ACC112 (cell line): ENCODE measurements at regions not wholly inside any gene's neighbourhood (a gene's known extent, or its start where the extent isn't known, plus 50 kb on each side); places are given as distances from the start of the nearest gene placed in this dataset.

Experiments
- H2AFZ ChIP-seq: fragments of 200-600 bp; sonication (generic); one replicate; pipeline ENCODE4 v1.6.0; 2017; ENCODE audit warnings: antibody characterized with exemption, low read length; ENCODE audit not compliant: unreplicated experiment
- H3K27ac ChIP-seq: fragments of 200-600 bp; sonication (generic); 2 replicates; pipeline ENCODE4 v1.5.1; 2014; ENCODE audit warnings: low read depth, mild to moderate bottlenecking, antibody characterized with exemption, low read length, moderate library complexity
- H3K27me3 ChIP-seq: fragments of 200-600 bp; sonication (generic); 2 replicates; pipeline ENCODE4 v1.6.1; 2014; ENCODE audit warnings: mild to moderate bottlenecking, antibody characterized with exemption, low read length, moderate library complexity, mixed read lengths; ENCODE audit not compliant: insufficient read depth
- H3K36me3 ChIP-seq: fragments of 200-600 bp; sonication (generic); 2 replicates; pipeline ENCODE4 v1.6.1; 2016; ENCODE audit warnings: mild to moderate bottlenecking, antibody characterized with exemption, low read length, moderate library complexity, mixed read lengths; ENCODE audit not compliant: insufficient read depth
- H3K4me1 ChIP-seq: fragments of 200-600 bp; sonication (generic); one replicate; pipeline ENCODE4 v1.6.1; 2016; ENCODE audit warnings: low read length, mixed read lengths; ENCODE audit not compliant: insufficient read depth, unreplicated experiment, control insufficient read depth
- H3K4me3 ChIP-seq: fragments of 200-600 bp; sonication (generic); 2 replicates; pipeline ENCODE4 v1.5.1; 2014; ENCODE audit warnings: mild to moderate bottlenecking, low read depth, low read length
- H3K79me2 ChIP-seq: fragments of 200-600 bp; sonication (generic); one replicate; pipeline ENCODE4 v1.6.0; 2016; ENCODE audit warnings: low read length; ENCODE audit not compliant: control insufficient read depth, unreplicated experiment, insufficient read depth

DNA sequence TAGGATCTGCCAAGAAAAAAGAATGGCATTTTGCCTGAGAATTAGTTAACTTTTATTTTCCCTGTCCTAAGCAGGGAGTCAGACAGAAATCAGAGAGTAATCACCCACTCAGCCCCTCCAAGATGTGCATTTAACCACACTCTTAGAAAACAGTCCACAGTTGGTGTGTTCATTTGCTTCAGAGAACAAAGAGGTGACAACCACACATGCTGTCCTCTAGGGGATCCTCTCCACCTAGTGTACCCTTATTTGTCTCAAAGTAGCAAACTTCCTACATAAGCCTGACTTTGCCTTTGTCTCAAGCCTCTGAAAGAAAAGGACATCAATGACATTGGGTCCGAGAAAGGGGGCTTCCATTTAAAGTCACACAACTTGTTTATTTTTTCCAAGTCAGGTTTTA, 107.0 kb upstream of the RFC3 start:
- Histone ChIP-seq H2AFZ (no peak overlapping the region), H3K4me3 (no peak overlapping the region), H3K79me2 (no peaks in the 10 kb centered on the region), H3K36me3 (no peaks in the 10 kb centered on the region), H3K27me3 (no peaks in the 10 kb centered on the region), H3K4me1 (no peaks in the 10 kb centered on the region), H3K27ac (no peak overlapping the region)

- H3K27me3 ChIP-seq = no peaks in the 10 kb centered on the region
- no peak overlapping the region for H3K4me3 ChIP-seq
- no peak overlapping the region for H3K27ac ChIP-seq
- H3K36me3 ChIP-seq = no peaks in the 10 kb centered on the region
- H3K79me2 ChIP-seq = no peaks in the 10 kb centered on the region
- H2AFZ ChIP-seq = peak overlapping the region; percentile 29
- no peaks in the 10 kb centered on the region for H3K4me1 ChIP-seq
Observed at GRCh38 chr13:33711436-33711835, 106.5 kb upstream of the RFC3 start.

DNA sequence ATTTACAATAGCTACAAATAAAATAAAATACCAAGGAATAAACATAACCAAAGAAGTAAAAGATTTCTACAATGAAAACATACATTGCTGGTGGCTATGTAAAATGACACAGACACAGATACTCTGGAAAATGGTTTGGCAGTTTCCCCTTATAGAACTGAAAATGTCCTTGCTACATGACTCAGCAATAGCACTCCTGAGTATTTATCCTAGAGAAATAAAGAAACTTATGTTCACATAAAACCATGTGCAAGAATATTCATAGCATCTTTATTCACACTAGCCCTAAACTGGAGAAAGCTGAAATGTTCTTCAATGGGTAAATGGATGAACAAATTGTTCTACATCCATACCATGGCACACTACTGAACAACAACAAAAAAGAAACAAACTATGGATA, 100.2 kb upstream of the RFC3 start:
- H3K79me2 ChIP-seq = no peaks in the 10 kb centered on the region
- H2AFZ ChIP-seq = no peak overlapping the region
- H3K27me3 ChIP-seq = no peaks in the 10 kb centered on the region
- H3K4me1 ChIP-seq = peaks cover 14% of the 10 kb centered on the region
- H3K36me3 ChIP-seq = no peaks in the 10 kb centered on the region
- no peak overlapping the region for H3K27ac ChIP-seq
- H3K4me3 ChIP-seq = no peak overlapping the region

- peaks cover 24% of the 10 kb centered on the region for H3K4me1 ChIP-seq
- H3K4me3 ChIP-seq = peak overlapping the region; percentile 67; the same call in 1 of the 2 replicates
- H3K27ac ChIP-seq = peak overlapping the region; percentile 68
- H3K79me2 ChIP-seq = no peaks in the 10 kb centered on the region
- no peaks in the 10 kb centered on the region for H3K27me3 ChIP-seq
- no peaks in the 10 kb centered on the region for H3K36me3 ChIP-seq
- H2AFZ ChIP-seq = peak overlapping the region; percentile 72
Observed at GRCh38 chr13:33721724-33722123, 96.2 kb upstream of the RFC3 start.

DNA sequence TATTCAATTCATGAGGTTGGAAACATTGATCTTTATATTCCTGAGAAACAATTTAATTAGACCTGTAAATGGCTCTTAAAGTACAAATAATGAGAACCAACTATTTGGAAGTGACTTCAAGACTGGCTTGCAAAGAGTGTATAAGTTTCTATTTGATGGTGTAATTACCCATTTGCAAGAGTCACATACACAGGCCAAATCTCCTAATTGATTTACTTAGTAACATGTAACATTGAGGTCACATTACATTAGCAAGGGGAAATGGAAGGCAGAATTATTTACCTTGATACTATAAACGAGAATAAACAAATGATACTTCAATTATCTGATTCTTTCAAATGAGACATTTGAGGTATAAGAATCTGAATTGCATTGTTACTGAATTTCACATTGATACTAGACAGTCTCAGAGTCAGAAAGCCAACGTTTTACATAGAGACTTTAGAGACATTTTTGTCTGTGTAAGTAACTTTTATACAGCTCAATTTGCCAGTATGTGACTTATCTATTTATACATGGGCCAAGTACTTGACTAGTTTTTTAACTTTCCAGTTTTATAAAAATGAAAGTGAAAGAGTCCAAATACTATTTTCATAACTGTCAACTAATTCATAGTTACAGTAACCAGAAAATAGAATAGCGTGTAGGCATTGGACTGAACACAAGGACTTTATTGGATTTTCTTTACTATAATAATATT, 95.6 kb upstream of the RFC3 start:
- H3K27ac ChIP-seq = peak overlapping the region; percentile 68
- no peaks in the 10 kb centered on the region for H3K79me2 ChIP-seq
- H3K36me3 ChIP-seq = no peaks in the 10 kb centered on the region
- peaks cover 24% of the 10 kb centered on the region for H3K4me1 ChIP-seq
- H3K27me3 ChIP-seq = no peaks in the 10 kb centered on the region
- H2AFZ ChIP-seq = peak overlapping the region; percentile 72
- H3K4me3 ChIP-seq = peak overlapping the region; percentile 67

DNA sequence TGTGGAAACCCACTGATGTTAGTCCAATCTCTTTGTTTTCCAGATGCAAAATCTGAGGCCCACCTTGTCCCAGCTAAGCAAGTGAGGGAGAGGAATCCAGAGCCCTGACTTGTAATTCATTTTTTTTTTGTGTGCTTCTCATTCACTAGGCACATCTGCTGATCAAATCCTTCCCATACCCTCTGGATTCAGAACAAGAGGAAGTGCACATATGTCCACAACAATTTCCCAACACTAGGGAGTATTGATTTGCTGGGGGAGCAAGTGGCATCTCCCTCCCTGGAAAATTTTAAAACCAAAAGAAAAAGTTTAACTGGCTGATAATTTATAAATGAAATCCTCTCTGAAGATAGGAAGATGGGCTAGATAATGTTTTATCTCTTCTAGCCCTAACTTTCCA, 94.6 kb upstream of the RFC3 start:
- Histone ChIP-seq H3K27ac (peak overlapping the region; percentile 68), H3K4me3 (peak overlapping the region; percentile 67; the same call in 1 of the 2 replicates), H3K36me3 (no peaks in the 10 kb centered on the region), H2AFZ (peak overlapping the region; percentile 72), H3K27me3 (no peaks in the 10 kb centered on the region), H3K79me2 (no peaks in the 10 kb centered on the region), H3K4me1 (peaks cover 24% of the 10 kb centered on the region)

- Histone ChIP-seq H3K79me2 (no peaks in the 10 kb centered on the region), H2AFZ (peak overlapping the region; percentile 72), H3K27me3 (no peaks in the 10 kb centered on the region), H3K27ac (peak overlapping the region; percentile 68; the same call in 1 of the 2 replicates), H3K36me3 (no peaks in the 10 kb centered on the region), H3K4me1 (peaks cover 24% of the 10 kb centered on the region), H3K4me3 (0 out of 2 replicates have a peak overlapping the region, but pooled peaks have one; percentile 67)
Observed at GRCh38 chr13:33723772-33724435, 94.0 kb upstream of the RFC3 start.

DNA sequence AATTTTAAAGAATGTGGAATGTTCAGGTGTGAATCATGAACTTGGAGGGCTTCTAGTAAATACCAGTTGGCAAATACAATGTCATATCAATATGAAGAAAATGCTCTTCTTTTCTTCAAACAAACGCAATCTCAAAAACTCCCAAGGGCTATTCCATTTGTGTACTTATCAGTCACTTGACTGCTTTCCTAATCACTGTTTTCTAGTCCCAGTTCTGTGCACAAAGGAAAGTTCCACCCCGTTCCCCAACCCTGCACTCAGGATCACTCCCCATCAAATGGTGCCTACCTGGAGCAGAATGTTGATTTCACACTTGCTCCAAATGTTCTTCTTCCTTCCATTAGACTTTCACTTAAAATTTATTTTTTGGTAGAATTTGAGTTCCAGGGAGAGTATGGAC, 92.6 kb upstream of the RFC3 start:
- no peak overlapping the region for H3K27ac ChIP-seq
- H3K4me3 ChIP-seq = no peak overlapping the region
- H3K36me3 ChIP-seq = no peaks in the 10 kb centered on the region
- H3K4me1 ChIP-seq = peaks cover 24% of the 10 kb centered on the region
- no peaks in the 10 kb centered on the region for H3K79me2 ChIP-seq
- H3K27me3 ChIP-seq = no peaks in the 10 kb centered on the region
- no peak overlapping the region for H2AFZ ChIP-seq

DNA sequence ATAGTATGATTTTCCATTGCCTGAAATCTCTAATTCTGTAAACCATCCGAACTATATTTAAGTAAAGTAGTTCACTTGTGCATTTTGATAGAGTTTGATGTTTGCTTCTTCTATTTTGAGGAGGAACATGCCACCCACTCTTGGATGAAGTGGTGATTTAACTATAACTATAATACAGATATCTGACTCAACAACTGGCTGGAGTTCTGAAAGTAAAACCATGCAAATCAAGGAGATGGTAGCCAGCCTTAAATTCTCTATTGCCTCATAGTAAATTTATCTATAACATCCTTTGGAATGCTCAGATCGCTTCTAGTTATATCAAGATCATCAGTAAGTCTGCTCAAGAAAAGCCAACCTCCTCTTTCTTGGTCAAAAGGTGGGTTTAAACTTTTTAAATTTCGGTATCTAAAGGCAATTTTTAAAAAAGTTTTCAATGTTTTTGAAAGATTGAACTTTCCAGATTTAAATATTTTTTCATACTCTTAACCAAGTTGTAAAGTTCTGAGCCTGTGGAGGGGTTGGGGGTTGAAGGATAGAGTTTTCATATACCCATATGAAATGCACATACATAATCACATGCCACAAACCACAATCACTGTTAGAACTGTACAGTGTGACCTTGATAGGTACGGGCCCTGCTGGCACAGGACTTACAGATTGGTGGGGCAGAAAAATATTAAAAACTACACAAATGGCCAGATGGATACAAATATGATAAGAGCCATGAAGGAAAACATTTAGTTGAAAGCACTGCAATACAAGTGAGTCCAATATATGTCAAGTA, 90.5 kb upstream of the RFC3 start:
- no peak overlapping the region for H2AFZ ChIP-seq
- no peaks in the 10 kb centered on the region for H3K79me2 ChIP-seq
- no peaks in the 10 kb centered on the region for H3K36me3 ChIP-seq
- H3K27ac ChIP-seq = no peak overlapping the region
- no peak overlapping the region for H3K4me3 ChIP-seq
- H3K4me1 ChIP-seq = peaks cover 10% of the 10 kb centered on the region
- H3K27me3 ChIP-seq = no peaks in the 10 kb centered on the region

DNA sequence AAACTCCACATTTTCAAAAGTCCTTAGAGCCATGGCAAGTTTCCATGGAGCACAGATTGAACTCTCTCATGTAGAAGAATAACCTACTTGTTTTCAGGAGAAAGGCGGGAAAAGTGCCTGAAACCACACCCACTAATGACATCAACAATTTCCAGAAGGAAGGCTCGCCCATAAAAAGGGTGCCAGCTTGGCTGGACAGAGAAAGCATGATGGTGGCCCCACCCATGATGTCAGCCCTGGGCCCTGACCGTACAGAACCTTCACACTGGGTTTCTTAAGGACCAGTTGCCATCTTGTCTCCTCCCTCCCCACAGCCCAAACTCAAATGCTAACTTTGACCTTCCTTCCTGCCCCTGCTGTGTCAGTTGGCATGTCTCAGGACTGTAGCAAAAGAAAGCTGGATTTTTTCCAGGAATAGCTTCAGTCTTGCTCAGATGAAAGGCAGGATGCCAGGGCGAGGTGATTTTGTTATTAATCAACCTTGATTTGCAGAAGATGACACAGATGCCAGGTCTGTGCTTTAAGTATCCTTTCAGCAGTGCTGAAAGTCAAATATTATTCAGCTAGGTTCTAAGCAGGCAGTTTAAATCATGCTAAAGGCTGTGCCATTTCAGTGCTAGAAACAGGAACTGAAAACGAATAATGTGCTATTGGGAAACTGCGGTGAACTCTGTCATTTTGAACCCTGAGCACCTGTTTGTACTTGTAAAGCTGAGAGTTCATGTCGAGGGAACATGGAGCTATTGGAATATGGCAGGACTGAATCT, 89.5 kb upstream of the RFC3 start:
- no peak overlapping the region for H3K27ac ChIP-seq
- no peak overlapping the region for H3K4me3 ChIP-seq

More for the DNA sequence above, 89.5 kb upstream of the RFC3 start:
- Histone ChIP-seq H3K4me1 (peaks cover 3% of the 10 kb centered on the region), H3K27me3 (no peaks in the 10 kb centered on the region), H3K36me3 (no peaks in the 10 kb centered on the region), H3K79me2 (no peaks in the 10 kb centered on the region), H2AFZ (no peak overlapping the region)
